Uterus (tissue), 3 donors: ENCODE measurements at regions not wholly inside any gene's neighbourhood (a gene's known extent, or its start where the extent isn't known, plus 50 kb on each side); places are given as distances from the start of the nearest gene placed in this dataset.

Experiments
- DNase-seq, 2 donors: peaks; one replicate each; pipeline ENCODE4 v3.0.0-alpha.2; 2019 to 2020
- H3K27ac ChIP-seq, 2 donors: fragments of 200-600 bp; sonication (generic); 1 replicate in 1 of 2; 2 replicates in 1 of 2; pipeline ENCODE4 v1.5.1; 2016 to 2018
- H3K27me3 ChIP-seq, 2 donors: fragments of 200-600 bp; sonication (generic); one replicate each; pipeline ENCODE4 v1.5.1; 2018 to 2019; ENCODE audit warnings: control low read depth in 1 of 2
- H3K36me3 ChIP-seq, 2 donors: fragments of 200-600 bp; sonication (generic); one replicate each; pipeline ENCODE4 v1.5.1; 2019; ENCODE audit warnings: control low read depth in 1 of 2
- H3K4me1 ChIP-seq, 2 donors: fragments of 200-600 bp; sonication (generic); one replicate each; pipeline ENCODE4 v1.5.1; 2018 to 2019; ENCODE audit warnings: control low read depth in 1 of 2
- H3K4me3 ChIP-seq, 2 donors: fragments of 200-600 bp; sonication (generic); 1 replicate in 1 of 2; 2 replicates in 1 of 2; pipeline ENCODE4 v1.5.1; 2018 to 2019; ENCODE audit warnings: mild to moderate bottlenecking in 1 of 2
- H3K9me3 ChIP-seq, 2 donors: fragments of 200-600 bp; sonication (generic); one replicate each; pipeline ENCODE4 v1.5.1; 2019; ENCODE audit warnings: control low read depth in 1 of 2
- POLR2A ChIP-seq, 2 donors: fragments of 450-650 bp; IDR thresholded peaks; one replicate each; pipeline ENCODE4 v1.6.1; 2016; ENCODE audit warnings: antibody characterized with exemption in 2 of 2, mild to moderate bottlenecking in 1 of 2, moderate library complexity in 1 of 2
- intact Hi-C: fragments of 100-400 bp; cut with DNase I; formaldehyde crosslinking; loops from one replicate; pipeline ENCODE4 v1.15.1; 2023; ENCODE audit warnings: low total_unique reads
- TF ChIP-seq, protein P1 (sequence below), 4 experiments: fragments of 200-600 bp in 2 of 4; fragments of 450-650 bp in 2 of 4; sonication (generic) in 2 of 4; IDR thresholded peaks; one replicate each; pipeline ENCODE4 v1.5.1; 2016 to 2019; ENCODE audit warnings: antibody characterized with exemption in 4 of 4, mild to moderate bottlenecking in 2 of 4, moderate library complexity in 1 of 4
- donor health status: DM: yes; HTN: yes; CAD: no.

GRCh38 chr10:120782336-120782735, 68.8 kb upstream of the WDR11 start:
- Histone ChIP-seq H3K9me3 (no peaks in the 10 kb centered on the region), H3K36me3 (no peaks in the 10 kb centered on the region), H3K27ac (no peak overlapping the region), H3K4me3 (no peak overlapping the region), H3K4me1 (no peaks in the 10 kb centered on the region), H3K27me3 (no peaks in the 10 kb centered on the region)
- no peak for TF ChIP-seq POLR2A (IDR thresholded peaks at IDR 0.05)
- TF ChIP-seq, protein P1, sequence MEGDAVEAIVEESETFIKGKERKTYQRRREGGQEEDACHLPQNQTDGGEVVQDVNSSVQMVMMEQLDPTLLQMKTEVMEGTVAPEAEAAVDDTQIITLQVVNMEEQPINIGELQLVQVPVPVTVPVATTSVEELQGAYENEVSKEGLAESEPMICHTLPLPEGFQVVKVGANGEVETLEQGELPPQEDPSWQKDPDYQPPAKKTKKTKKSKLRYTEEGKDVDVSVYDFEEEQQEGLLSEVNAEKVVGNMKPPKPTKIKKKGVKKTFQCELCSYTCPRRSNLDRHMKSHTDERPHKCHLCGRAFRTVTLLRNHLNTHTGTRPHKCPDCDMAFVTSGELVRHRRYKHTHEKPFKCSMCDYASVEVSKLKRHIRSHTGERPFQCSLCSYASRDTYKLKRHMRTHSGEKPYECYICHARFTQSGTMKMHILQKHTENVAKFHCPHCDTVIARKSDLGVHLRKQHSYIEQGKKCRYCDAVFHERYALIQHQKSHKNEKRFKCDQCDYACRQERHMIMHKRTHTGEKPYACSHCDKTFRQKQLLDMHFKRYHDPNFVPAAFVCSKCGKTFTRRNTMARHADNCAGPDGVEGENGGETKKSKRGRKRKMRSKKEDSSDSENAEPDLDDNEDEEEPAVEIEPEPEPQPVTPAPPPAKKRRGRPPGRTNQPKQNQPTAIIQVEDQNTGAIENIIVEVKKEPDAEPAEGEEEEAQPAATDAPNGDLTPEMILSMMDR (IDR thresholded peaks at IDR 0.05) = no peak
- no peak for DNase-seq
- intact Hi-C loops = no loop called here

DNA sequence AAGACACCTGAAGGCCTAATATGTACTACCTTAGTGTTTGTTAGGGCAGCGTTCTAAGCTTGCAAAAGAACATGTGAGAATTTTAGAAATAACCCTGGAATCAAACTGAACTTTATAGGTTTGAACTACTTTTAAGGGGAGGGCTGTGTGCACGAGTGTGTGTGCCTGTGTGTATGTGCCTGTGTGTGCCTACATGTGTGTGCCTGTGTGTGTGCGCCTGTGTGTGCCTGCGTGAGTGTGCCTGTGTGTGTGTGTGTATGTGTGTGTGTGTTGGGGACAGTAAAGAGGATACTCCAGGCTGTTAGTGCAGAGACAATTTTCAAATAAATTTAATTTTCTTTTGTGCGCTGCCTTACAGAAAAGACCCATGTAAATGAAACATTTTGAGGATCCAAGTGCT, 68.1 kb upstream of the WDR11 start:
- no peak overlapping the region for H3K4me3 ChIP-seq
- H3K4me1 ChIP-seq = no peaks in the 10 kb centered on the region
- H3K27ac ChIP-seq = no peak overlapping the region
- TF ChIP-seq POLR2A (IDR thresholded peaks at IDR 0.05) = no peak
- TF ChIP-seq, protein P1 (IDR thresholded peaks at IDR 0.05) = no peak
- no peaks in the 10 kb centered on the region for H3K27me3 ChIP-seq
- H3K36me3 ChIP-seq = no peaks in the 10 kb centered on the region
- DNase-seq = no peak
- no peaks in the 10 kb centered on the region for H3K9me3 ChIP-seq
- intact Hi-C loops = no loop called here

DNA sequence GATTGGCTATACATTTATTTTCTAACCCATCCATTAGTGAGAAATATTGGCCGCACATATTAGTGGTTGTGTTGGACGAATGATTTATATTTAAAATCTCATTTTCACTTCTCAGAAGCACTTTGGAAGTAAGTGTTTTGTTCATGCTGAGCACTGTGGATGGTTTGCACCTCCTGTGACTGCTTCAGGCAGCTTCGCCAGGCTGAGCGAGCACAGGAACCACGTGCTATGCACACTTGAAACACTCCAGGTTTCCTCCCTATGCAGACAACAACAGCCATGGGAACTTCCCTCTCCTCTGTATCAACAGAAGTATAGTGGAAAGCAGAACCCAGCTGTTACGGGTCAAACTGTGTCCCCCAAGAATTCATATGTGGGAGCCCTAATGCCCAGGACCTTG, 67.3 kb upstream of the WDR11 start:
- H3K27ac ChIP-seq = no peak overlapping the region
- TF ChIP-seq, protein P1 (IDR thresholded peaks at IDR 0.05) = no peak
- no peak for TF ChIP-seq POLR2A (IDR thresholded peaks at IDR 0.05)
- no peaks in the 10 kb centered on the region for H3K27me3 ChIP-seq
- no peaks in the 10 kb centered on the region for H3K36me3 ChIP-seq
- no peaks in the 10 kb centered on the region for H3K4me1 ChIP-seq
- H3K9me3 ChIP-seq = no peaks in the 10 kb centered on the region
- intact Hi-C loops = no loop called here
- no peak for DNase-seq
- H3K4me3 ChIP-seq = no peak overlapping the region

- Histone ChIP-seq H3K4me3 (no peak overlapping the region), H3K4me1 (no peaks in the 10 kb centered on the region), H3K9me3 (no peaks in the 10 kb centered on the region), H3K27ac (no peak overlapping the region), H3K36me3 (no peaks in the 10 kb centered on the region), H3K27me3 (no peaks in the 10 kb centered on the region)
- intact Hi-C loops = no loop called here
- no peak for DNase-seq
- TF ChIP-seq, protein P1 (IDR thresholded peaks at IDR 0.05) = no peak
- no peak for TF ChIP-seq POLR2A (IDR thresholded peaks at IDR 0.05)
These were observed 62.4 kb upstream of the WDR11 start for GRCh38 chr10:120788771-120789170.

- intact Hi-C loops = no loop called here
- Histone ChIP-seq H3K27me3 (no peaks in the 10 kb centered on the region), H3K27ac (no peak overlapping the region), H3K4me3 (no peak overlapping the region), H3K36me3 (no peaks in the 10 kb centered on the region), H3K9me3 (no peaks in the 10 kb centered on the region), H3K4me1 (no peaks in the 10 kb centered on the region)
- DNase-seq = no peak
- TF ChIP-seq, protein P1 (IDR thresholded peaks at IDR 0.05) = no peak
- no peak for TF ChIP-seq POLR2A (IDR thresholded peaks at IDR 0.05)
These were observed 61.6 kb upstream of the WDR11 start for GRCh38 chr10:120789303-120790203.
